ENCODE measurements at regions not wholly inside any gene's neighbourhood (a gene's known extent, or its start where the extent isn't known, plus 50 kb on each side); places are given as distances from the start of the nearest gene placed in this dataset.
"Not testable (repeated sequence)": the region's sequence is repeated elsewhere in the genome, so short reads cannot be mapped to it uniquely, and the experiment has no call there.

- DNase-seq (ENCODE audit: low read depth, low spot score) = no peak
Measured at GRCh38 chr2:81097361-81097760, 792.8 kb upstream of the LRRTM1 start.

GRCh38 chr2:81093031-81093430 lies 788.5 kb upstream of the LRRTM1 start:
- no peak for DNase-seq (ENCODE audit: low read depth, low spot score)

GRCh38 chr2:81087646-81088045 lies 783.1 kb upstream of the LRRTM1 start:
- no peak for DNase-seq (ENCODE audit: low read depth, low spot score)

GRCh38 chr2:81084101-81084500 lies 779.5 kb upstream of the LRRTM1 start:
- DNase-seq (ENCODE audit: low read depth, low spot score) = no peak

- no peak for DNase-seq (ENCODE audit: low read depth, low spot score)
Measured at GRCh38 chr2:81078631-81079030, 774.1 kb upstream of the LRRTM1 start.

- DNase-seq (ENCODE audit: low read depth, low spot score) = no peak
Measured at GRCh38 chr2:81078102-81078501, 773.5 kb upstream of the LRRTM1 start.

GRCh38 chr2:81077396-81077795 lies 772.8 kb upstream of the LRRTM1 start:
- no peak for DNase-seq (ENCODE audit: low read depth, low spot score)

GRCh38 chr2:81073412-81073811 lies 768.9 kb upstream of the LRRTM1 start:
- no peak for DNase-seq (ENCODE audit: low read depth, low spot score)

GRCh38 chr2:81068144-81068543 lies 763.6 kb upstream of the LRRTM1 start:
- DNase-seq (ENCODE audit: low read depth, low spot score) = no peak

- no peak for DNase-seq (ENCODE audit: low read depth, low spot score)
Measured at GRCh38 chr2:81061016-81061415, 756.5 kb upstream of the LRRTM1 start.

- no peak for DNase-seq (ENCODE audit: low read depth, low spot score)
Measured at GRCh38 chr2:81050580-81051095, 746.1 kb upstream of the LRRTM1 start.

- DNase-seq (ENCODE audit: low read depth, low spot score) = no peak
Measured at GRCh38 chr2:81043681-81044080, 739.1 kb upstream of the LRRTM1 start.

- DNase-seq (ENCODE audit: low read depth, low spot score) = no peak
Measured at GRCh38 chr2:81007104-81007503, 702.6 kb upstream of the LRRTM1 start.

- DNase-seq (ENCODE audit: low read depth, low spot score) = no peak
Measured at GRCh38 chr2:81002906-81003305, 698.4 kb upstream of the LRRTM1 start.

- no peak for DNase-seq (ENCODE audit: low read depth, low spot score)
Measured at GRCh38 chr2:80987466-80987865, 682.9 kb upstream of the LRRTM1 start.

GRCh38 chr2:80969900-80970299 lies 665.3 kb upstream of the LRRTM1 start:
- no peak for DNase-seq (ENCODE audit: low read depth, low spot score)

- no peak for DNase-seq (ENCODE audit: low read depth, low spot score)
Measured at GRCh38 chr2:80968450-80968849, 663.9 kb upstream of the LRRTM1 start.

GRCh38 chr2:80947601-80948130 lies 643.1 kb upstream of the LRRTM1 start:
- no peak for DNase-seq (ENCODE audit: low read depth, low spot score)

- DNase-seq (ENCODE audit: low read depth, low spot score) = no peak
Measured at GRCh38 chr2:80943487-80943886, 638.9 kb upstream of the LRRTM1 start.

GRCh38 chr2:80942766-80943165 lies 638.2 kb upstream of the LRRTM1 start:
- no peak for DNase-seq (ENCODE audit: low read depth, low spot score)

GRCh38 chr2:80938463-80938862 lies 633.9 kb upstream of the LRRTM1 start:
- no peak for DNase-seq (ENCODE audit: low read depth, low spot score)

GRCh38 chr2:80931820-80932219 lies 627.3 kb upstream of the LRRTM1 start:
- DNase-seq (ENCODE audit: low read depth, low spot score) = not testable (repeated sequence)

- no peak for DNase-seq (ENCODE audit: low read depth, low spot score)
Measured at GRCh38 chr2:80930777-80931176, 626.2 kb upstream of the LRRTM1 start.

GRCh38 chr2:80926168-80926567 lies 621.6 kb upstream of the LRRTM1 start:
- DNase-seq (ENCODE audit: low read depth, low spot score) = no peak

All from activated CD4-positive, CD25-positive, alpha-beta regulatory T cell treated with anti-CD3 and anti-CD28 coated beads, Interleukin-2, amount 50 U/mL, for 16 hours (primary cell).